Adrenal gland (tissue), 5 donors: ENCODE measurements at regions not wholly inside any gene's neighbourhood (a gene's known extent, or its start where the extent isn't known, plus 50 kb on each side); places are given as distances from the start of the nearest gene placed in this dataset.

Experiments used
- CTCF ChIP-seq, 6 experiments: fragments of 450-650 bp in 4 of 6; fragments of 200-600 bp in 2 of 6; sonication (generic) in 1 of 6; IDR thresholded peaks; 1 replicate in 5 of 6; 2 replicates in 1 of 6; pipeline versions ENCODE4 v1.5.1 to v1.8.0; 2016 to 2021; ENCODE audit warnings: antibody characterized with exemption in 6 of 6, mild to moderate bottlenecking in 2 of 6, moderate library complexity in 1 of 6
- POLR2A ChIP-seq, 2 donors: fragments of 450-650 bp; IDR thresholded peaks; one replicate each; pipeline ENCODE4 v1.6.1; 2017; ENCODE audit warnings: antibody characterized with exemption in 2 of 2, mild to moderate bottlenecking in 2 of 2, moderate library complexity in 1 of 2
- donor health status: DM: no; HTN: no; CAD: no.

- TF ChIP-seq CTCF (IDR thresholded peaks at IDR 0.05) (no peak), POLR2A (IDR thresholded peaks at IDR 0.05) (no peak)
These were observed 133.9 kb upstream of the ZXDA start for GRCh38 chrX:58044130-58044529.
